A549 (cell line): ENCODE measurements at regions not wholly inside any gene's neighbourhood (a gene's known extent, or its start where the extent isn't known, plus 50 kb on each side); places are given as distances from the start of the nearest gene placed in this dataset.

Experiments used
- EP300 ChIP-seq, 2 experiments: fragments of >200 bp; sonication (Bioruptor Twin); formaldehyde crosslinking; IDR thresholded peaks; 2 replicates in 1 of 2; 3 replicates in 1 of 2; pipeline ENCODE4 v1.6.1; 2016 to 2017
- MAX ChIP-seq: IDR thresholded peaks from 2 replicates; pipeline ENCODE4 v1.6.1; 2012
- MYC ChIP-seq: IDR thresholded peaks from 2 replicates; pipeline ENCODE4 v1.6.1; 2012; ENCODE audit warnings: mild to moderate bottlenecking, inconsistent platforms, low read length, improper control_type of control experiment, borderline replicate concordance
- RCOR1 ChIP-seq: fragments of 150-350 bp; IDR thresholded peaks from 2 replicates; pipeline ENCODE4 v1.6.1; 2014; ENCODE audit warnings: antibody characterized with exemption, low read length, low read depth
- ZFP36 ChIP-seq: fragments of 450-650 bp; IDR thresholded peaks from 2 replicates; pipeline ENCODE4 v1.6.1; 2014; ENCODE audit warnings: borderline replicate concordance; ENCODE audit not compliant: partially characterized antibody
- TF ChIP-seq, protein P1 (sequence below): fragments of >200 bp; sonication (Bioruptor Twin); formaldehyde crosslinking; IDR thresholded peaks from 3 replicates; pipeline ENCODE4 v1.5.1; 2016

GRCh38 chr21:28142697-28143096 is 850.0 kb downstream of the LTN1 start:
- TF ChIP-seq MAX (no peak), ZFP36 (no peak), RCOR1 (no peak), EP300 (IDR thresholded peaks at IDR 0.05) (no peak), MYC (no peak)
- TF ChIP-seq, protein P1, sequence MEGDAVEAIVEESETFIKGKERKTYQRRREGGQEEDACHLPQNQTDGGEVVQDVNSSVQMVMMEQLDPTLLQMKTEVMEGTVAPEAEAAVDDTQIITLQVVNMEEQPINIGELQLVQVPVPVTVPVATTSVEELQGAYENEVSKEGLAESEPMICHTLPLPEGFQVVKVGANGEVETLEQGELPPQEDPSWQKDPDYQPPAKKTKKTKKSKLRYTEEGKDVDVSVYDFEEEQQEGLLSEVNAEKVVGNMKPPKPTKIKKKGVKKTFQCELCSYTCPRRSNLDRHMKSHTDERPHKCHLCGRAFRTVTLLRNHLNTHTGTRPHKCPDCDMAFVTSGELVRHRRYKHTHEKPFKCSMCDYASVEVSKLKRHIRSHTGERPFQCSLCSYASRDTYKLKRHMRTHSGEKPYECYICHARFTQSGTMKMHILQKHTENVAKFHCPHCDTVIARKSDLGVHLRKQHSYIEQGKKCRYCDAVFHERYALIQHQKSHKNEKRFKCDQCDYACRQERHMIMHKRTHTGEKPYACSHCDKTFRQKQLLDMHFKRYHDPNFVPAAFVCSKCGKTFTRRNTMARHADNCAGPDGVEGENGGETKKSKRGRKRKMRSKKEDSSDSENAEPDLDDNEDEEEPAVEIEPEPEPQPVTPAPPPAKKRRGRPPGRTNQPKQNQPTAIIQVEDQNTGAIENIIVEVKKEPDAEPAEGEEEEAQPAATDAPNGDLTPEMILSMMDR = no peak
